ENCODE measurements at regions not wholly inside any gene's neighbourhood (a gene's known extent, or its start where the extent isn't known, plus 50 kb on each side); places are given as distances from the start of the nearest gene placed in this dataset.

DNA sequence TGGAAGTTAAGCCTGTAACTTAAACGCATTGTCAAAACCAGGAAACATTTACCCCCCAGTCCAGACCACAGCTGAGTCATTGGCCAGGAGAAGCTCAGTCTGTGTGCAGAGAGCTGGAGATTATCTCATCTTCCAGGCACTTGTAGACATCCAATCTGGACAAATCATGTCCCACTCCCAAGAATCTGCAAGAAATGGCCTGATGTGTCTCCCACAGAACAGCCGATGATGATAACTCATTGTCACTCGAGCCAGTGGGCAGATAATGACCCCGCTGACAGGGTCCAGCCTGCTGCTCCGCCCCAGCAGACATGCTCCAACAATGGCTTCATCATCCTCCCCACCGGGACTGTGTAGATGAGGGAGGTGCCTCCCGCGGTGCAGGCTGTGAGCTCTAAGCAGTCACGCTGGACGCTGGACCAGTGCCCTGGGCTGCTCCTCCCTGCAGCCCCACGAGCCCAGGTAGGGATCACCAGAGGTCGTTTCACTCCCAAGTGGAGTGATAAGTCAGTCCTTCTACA, 322.5 kb downstream of the C16orf95 start:
- no peak for DNase-seq (ENCODE audit: low spot score)
- ChIA-PET CTCF (ENCODE audit: unreplicated experiment) (no interaction called here), POLR2A (no interaction called here)
- intact Hi-C loops (cut with micrococcal nuclease; ENCODE audit: unreplicated experiment): no loop called here
- BruUV-seq (replicated peaks): no TSS peak
- H3K9me3 ChIP-seq (ENCODE audit: low read length): no peaks in the 10 kb centered on the region
- no peaks in the 10 kb centered on the region for H3K36me3 ChIP-seq (ENCODE audit: insufficient read depth, low read length)
- H2AFZ ChIP-seq (ENCODE audit: low read length): no peak overlapping the region
- H3K4me1 ChIP-seq (ENCODE audit: insufficient read depth, low read length, poor library complexity, severe bottlenecking): no peaks in the 10 kb centered on the region
- no peak overlapping the region for H3K4me2 ChIP-seq (ENCODE audit: low read length)
- no peak overlapping the region for H3K4me3 ChIP-seq (ENCODE audit: low read depth, low read length, poor library complexity, severe bottlenecking)
- no peaks in the 10 kb centered on the region for H3K9me2 ChIP-seq (ENCODE audit: insufficient read depth, low read length)
- no peak overlapping the region for H3K27ac ChIP-seq (ENCODE audit: low read depth, low read length, poor library complexity, severe bottlenecking)
- TF ChIP-seq CTCF (conservative IDR thresholded peaks at IDR 0.05; ENCODE audit: low read length): no peak
- no peak for TF ChIP-seq EZH2phosphoT487 (IDR thresholded peaks at IDR 0.05; ENCODE audit: borderline replicate concordance, low read depth, low read length)
- no peaks in the 10 kb centered on the region for H3K79me2 ChIP-seq (ENCODE audit: insufficient read depth, low read depth, low read length)
- H4K20me1 ChIP-seq (ENCODE audit: insufficient read depth, low read length): no peaks in the 10 kb centered on the region

GRCh38 chr16:86995456-86995855, 321.7 kb downstream of the C16orf95 start:
- no peaks in the 10 kb centered on the region for H3K36me3 ChIP-seq (ENCODE audit: insufficient read depth, low read length)
- intact Hi-C loops (cut with micrococcal nuclease; ENCODE audit: unreplicated experiment): no loop called here
- CTCF ChIA-PET (ENCODE audit: unreplicated experiment): no interaction called here
- H2AFZ ChIP-seq (ENCODE audit: low read length): no peak overlapping the region
- no peaks in the 10 kb centered on the region for H4K20me1 ChIP-seq (ENCODE audit: insufficient read depth, low read length)
- H3K9me3 ChIP-seq (ENCODE audit: low read length): no peaks in the 10 kb centered on the region
- no TSS peak for BruUV-seq (replicated peaks)
- H3K79me2 ChIP-seq (ENCODE audit: insufficient read depth, low read depth, low read length): no peaks in the 10 kb centered on the region
- no peak overlapping the region for H3K27ac ChIP-seq (ENCODE audit: low read depth, low read length, poor library complexity, severe bottlenecking)
- no peaks in the 10 kb centered on the region for H3K9me2 ChIP-seq (ENCODE audit: insufficient read depth, low read length)
- H3K4me3 ChIP-seq (ENCODE audit: low read depth, low read length, poor library complexity, severe bottlenecking): no peak overlapping the region
- no peak for TF ChIP-seq CTCF (conservative IDR thresholded peaks at IDR 0.05; ENCODE audit: low read length)
- TF ChIP-seq EZH2phosphoT487 (IDR thresholded peaks at IDR 0.05; ENCODE audit: borderline replicate concordance, low read depth, low read length): no peak
- H3K4me1 ChIP-seq (ENCODE audit: insufficient read depth, low read length, poor library complexity, severe bottlenecking): no peaks in the 10 kb centered on the region
- no peak for DNase-seq (ENCODE audit: low spot score)
- POLR2A ChIA-PET: no interaction called here
- H3K4me2 ChIP-seq (ENCODE audit: low read length): no peak overlapping the region

- Histone ChIP-seq H4K20me1 (ENCODE audit: insufficient read depth, low read length) (no peaks in the 10 kb centered on the region), H3K4me1 (ENCODE audit: insufficient read depth, low read length, poor library complexity, severe bottlenecking) (no peaks in the 10 kb centered on the region), H3K36me3 (ENCODE audit: insufficient read depth, low read length) (no peaks in the 10 kb centered on the region), H3K79me2 (ENCODE audit: insufficient read depth, low read depth, low read length) (no peaks in the 10 kb centered on the region), H3K9me2 (ENCODE audit: insufficient read depth, low read length) (no peaks in the 10 kb centered on the region), H3K4me2 (ENCODE audit: low read length) (no peak overlapping the region), H3K9me3 (ENCODE audit: low read length) (no peaks in the 10 kb centered on the region), H3K4me3 (ENCODE audit: low read depth, low read length, poor library complexity, severe bottlenecking) (no peak overlapping the region), H2AFZ (ENCODE audit: low read length) (no peak overlapping the region), H3K27ac (ENCODE audit: low read depth, low read length, poor library complexity, severe bottlenecking) (no peak overlapping the region)
- CTCF ChIA-PET (ENCODE audit: unreplicated experiment): no interaction called here
- DNase-seq (ENCODE audit: low spot score): no peak
- POLR2A ChIA-PET: no interaction called here
- no TSS peak for BruUV-seq (replicated peaks)
- intact Hi-C loops (cut with micrococcal nuclease; ENCODE audit: unreplicated experiment): no loop called here
- TF ChIP-seq EZH2phosphoT487 (IDR thresholded peaks at IDR 0.05; ENCODE audit: borderline replicate concordance, low read depth, low read length): no peak
- no peak for TF ChIP-seq CTCF (conservative IDR thresholded peaks at IDR 0.05; ENCODE audit: low read length)
These were observed 321.1 kb downstream of the C16orf95 start for GRCh38 chr16:86996081-86996480.

Data from OCI-LY7 (cell line).